ENCODE measurements at regions not wholly inside any gene's neighbourhood (a gene's known extent, or its start where the extent isn't known, plus 50 kb on each side); places are given as distances from the start of the nearest gene placed in this dataset.

GRCh38 chr4:175560604-175561003 lies 251.5 kb downstream of the GPM6A start (continued):
- TF ChIP-seq CHD7 (IDR thresholded peaks at IDR 0.05; ENCODE audit: insufficient replicate concordance, low read length): no peak
- peak in 2 of 3 experiments; percentile 10 to 20; a peak in 2 of 4 replicates for TF ChIP-seq CTCF (IDR thresholded peaks at IDR 0.05; ENCODE audit: control extremely low read depth in 1 of 3, insufficient read depth in 1 of 3, low read depth in 1 of 3, low read length in 3 of 3)

Measured in H1 (cell line).